Spleen (tissue), 11 donors: ENCODE measurements at regions not wholly inside any gene's neighbourhood (a gene's known extent, or its start where the extent isn't known, plus 50 kb on each side); places are given as distances from the start of the nearest gene placed in this dataset.

Experiments used
- DNase-seq: peaks from one replicate; pipeline ENCODE4 v3.0.0-alpha.2; 2020
- H3K27ac ChIP-seq, 8 donors: fragments of 200-600 bp; sonication (generic) in 7 of 8; 1 replicate in 4 of 8; 2 replicates in 4 of 8; pipeline versions ENCODE4 v1.5.0 to v1.8.0; 2016 to 2021; ENCODE audit warnings: inconsistent platforms in 4 of 8, mild to moderate bottlenecking in 4 of 8, moderate library complexity in 1 of 8
- H3K27me3 ChIP-seq, 7 donors: fragments of 200-600 bp; sonication (generic) in 6 of 7; replicated peaks in 1 of 7; 1 replicate in 4 of 7; 2 replicates in 3 of 7; pipeline versions ENCODE4 v1.5.0 to v1.8.0; 2016 to 2021; ENCODE audit warnings: inconsistent platforms in 3 of 7, mild to moderate bottlenecking in 1 of 7
- H3K36me3 ChIP-seq, 6 donors: fragments of 200-600 bp; sonication (generic) in 5 of 6; 1 replicate in 4 of 6; 2 replicates in 2 of 6; pipeline versions ENCODE4 v1.5.0 to v1.8.0; 2016 to 2021; ENCODE audit warnings: inconsistent platforms in 2 of 6
- H3K4me1 ChIP-seq, 6 donors: fragments of 200-600 bp; sonication (generic) in 5 of 6; 1 replicate in 3 of 6; 2 replicates in 3 of 6; pipeline versions ENCODE4 v1.5.0 to v1.8.0; 2016 to 2021; ENCODE audit warnings: inconsistent platforms in 3 of 6
- H3K4me3 ChIP-seq, 8 donors: fragments of 200-600 bp; sonication (generic) in 7 of 8; 1 replicate in 4 of 8; 2 replicates in 4 of 8; pipeline versions ENCODE4 v1.5.0 to v1.8.0; 2016 to 2021; ENCODE audit warnings: inconsistent platforms in 4 of 8, mild to moderate bottlenecking in 4 of 8, moderate library complexity in 2 of 8
- H3K9me3 ChIP-seq, 8 donors: fragments of 200-600 bp; sonication (generic) in 7 of 8; 1 replicate in 4 of 8; 2 replicates in 4 of 8; pipeline versions ENCODE4 v1.5.0 to v1.8.0; 2016 to 2021; ENCODE audit warnings: inconsistent platforms in 4 of 8
- CTCF ChIP-seq, 11 experiments: fragments of 200-600 bp in 7 of 11; fragments of 450-650 bp in 4 of 11; sonication (generic) in 4 of 11; IDR thresholded peaks in 8 of 11; conservative IDR thresholded peaks in 3 of 11; 1 replicate in 7 of 11; 2 replicates in 4 of 11; pipeline versions ENCODE4 v1.4.0 to v1.8.0; 2016 to 2021; ENCODE audit warnings: antibody characterized with exemption in 11 of 11, inconsistent platforms in 4 of 11, mild to moderate bottlenecking in 1 of 11
- POLR2A ChIP-seq, 3 donors: fragments of 450-650 bp; IDR thresholded peaks; one replicate each; pipeline ENCODE4 v1.5.1; 2017; ENCODE audit warnings: antibody characterized with exemption in 3 of 3, mild to moderate bottlenecking in 1 of 3
- POLR2AphosphoS5 ChIP-seq, 3 donors: sonication (generic); formaldehyde crosslinking; IDR thresholded peaks; one replicate each; pipeline ENCODE4 v1.5.1; 2017; ENCODE audit warnings: antibody characterized with exemption in 3 of 3
- whole genome bisulfite sequencing, 5 donors: extraction: QIAGEN DNeasy Blood & Tissue Kit in 3 of 5; methylation state at CpG; one replicate each; pipeline versions ENCODE4 v1.1.5 to v1.1.7; 2013 to 2018; 5-methylcytosine and 5-hydroxymethylcytosine counted together
- intact Hi-C: fragments of 100-400 bp; cut with DNase I; formaldehyde crosslinking; loops from one replicate; pipeline ENCODE4 v1.15.0; 2023; ENCODE audit warnings: low total_unique reads
- donor health status: healthy with polysubstance abuse.
- donor health status: DM: no; HTN: no; CAD: no; lungs with moderate emphysema.
- donor health status: DM: no; HTN: no; CAD: no.
- donor health status: Bipolar disorder and iron deficiency.
- donor health status: healthy.
- donor health status: DM: no; HTN: no; CAD: no.
- donor health status: DM: yes; HTN: yes; CAD: no.

GRCh38 chr12:27902651-27903050, 69.9 kb downstream of the PTHLH start:
- Histone ChIP-seq H3K36me3 (no peaks in the 10 kb centered on the region), H3K4me1 (peaks cover 0 to 7% (median 3%) of the 10 kb centered on the region in 6 donors), H3K9me3 (no peaks in the 10 kb centered on the region), H3K4me3 (no peak overlapping the region), H3K27me3 (no peaks in the 10 kb centered on the region), H3K27ac (no peak overlapping the region)
- 83 to 86% (median 86%) methylated on average over 3 of the region's 3 CpGs for WGBS, 5 donors
- TF ChIP-seq CTCF (IDR thresholded peaks at IDR 0.05 in 8 of 11, conservative IDR thresholded peaks at IDR 0.05 in 3 of 11): no peak
- no peak for TF ChIP-seq POLR2A (IDR thresholded peaks at IDR 0.05)
- TF ChIP-seq POLR2AphosphoS5 (IDR thresholded peaks at IDR 0.05): no peak
- DNase-seq: no peak
- intact Hi-C loops: no loop called here

GRCh38 chr12:27901959-27902358, 70.6 kb downstream of the PTHLH start:
- WGBS, 5 donors: 40 to 57% (median 47%) methylated on average over 3 of the region's 3 CpGs
- intact Hi-C loops: no loop called here
- H3K36me3 ChIP-seq: no peaks in the 10 kb centered on the region
- H3K4me1 ChIP-seq: peaks cover 0 to 7% (median 3%) of the 10 kb centered on the region in 6 donors
- H3K27me3 ChIP-seq: no peaks in the 10 kb centered on the region
- no peak overlapping the region for H3K27ac ChIP-seq
- DNase-seq: no peak
- TF ChIP-seq POLR2AphosphoS5 (IDR thresholded peaks at IDR 0.05): no peak
- no peak for TF ChIP-seq CTCF (IDR thresholded peaks at IDR 0.05 in 8 of 11, conservative IDR thresholded peaks at IDR 0.05 in 3 of 11)
- no peak for TF ChIP-seq POLR2A (IDR thresholded peaks at IDR 0.05)
- no peak overlapping the region for H3K4me3 ChIP-seq
- no peaks in the 10 kb centered on the region for H3K9me3 ChIP-seq

GRCh38 chr12:27900920-27901879, 71.3 kb downstream of the PTHLH start:
- intact Hi-C loops: no loop called here
- Histone ChIP-seq H3K4me3 (no peak overlapping the region), H3K27ac (no peak overlapping the region), H3K27me3 (no peaks in the 10 kb centered on the region), H3K36me3 (no peaks in the 10 kb centered on the region), H3K9me3 (no peaks in the 10 kb centered on the region), H3K4me1 (peaks cover 0 to 7% (median 3%) of the 10 kb centered on the region in 6 donors)
- no peak for DNase-seq
- 41 to 59% (median 47%) methylated on average over 8 of the region's 8 CpGs for WGBS, 5 donors
- TF ChIP-seq CTCF (IDR thresholded peaks at IDR 0.05 in 8 of 11, conservative IDR thresholded peaks at IDR 0.05 in 3 of 11) (no peak), POLR2A (IDR thresholded peaks at IDR 0.05) (no peak), POLR2AphosphoS5 (IDR thresholded peaks at IDR 0.05) (no peak)

GRCh38 chr12:27899151-27899661, 73.3 kb downstream of the PTHLH start:
- no peak overlapping the region for H3K27ac ChIP-seq
- H3K4me3 ChIP-seq: no peak overlapping the region
- intact Hi-C loops: no loop called here
- peaks cover 0 to 7% (median 3%) of the 10 kb centered on the region in 6 donors for H3K4me1 ChIP-seq
- no peaks in the 10 kb centered on the region for H3K27me3 ChIP-seq
- DNase-seq: no peak
- WGBS, 5 donors: 68 to 84% (median 81%) methylated on average over 7 of the region's 7 CpGs
- H3K9me3 ChIP-seq: no peaks in the 10 kb centered on the region
- no peak for TF ChIP-seq POLR2A (IDR thresholded peaks at IDR 0.05)
- TF ChIP-seq POLR2AphosphoS5 (IDR thresholded peaks at IDR 0.05): no peak
- TF ChIP-seq CTCF (IDR thresholded peaks at IDR 0.05 in 8 of 11, conservative IDR thresholded peaks at IDR 0.05 in 3 of 11): no peak
- H3K36me3 ChIP-seq: no peaks in the 10 kb centered on the region
